Right lung (tissue), 2 donors: ENCODE measurements at regions not wholly inside any gene's neighbourhood (a gene's known extent, or its start where the extent isn't known, plus 50 kb on each side); places are given as distances from the start of the nearest gene placed in this dataset.

Source experiments
- DNase-seq, 2 donors: peaks; one replicate each; pipeline ENCODE4 v3.0.0-alpha.2; 2013

- DNase-seq, result no peak
Measured at GRCh38 chr5:143464723-143465490, 61.4 kb upstream of the NR3C1 start.

DNA sequence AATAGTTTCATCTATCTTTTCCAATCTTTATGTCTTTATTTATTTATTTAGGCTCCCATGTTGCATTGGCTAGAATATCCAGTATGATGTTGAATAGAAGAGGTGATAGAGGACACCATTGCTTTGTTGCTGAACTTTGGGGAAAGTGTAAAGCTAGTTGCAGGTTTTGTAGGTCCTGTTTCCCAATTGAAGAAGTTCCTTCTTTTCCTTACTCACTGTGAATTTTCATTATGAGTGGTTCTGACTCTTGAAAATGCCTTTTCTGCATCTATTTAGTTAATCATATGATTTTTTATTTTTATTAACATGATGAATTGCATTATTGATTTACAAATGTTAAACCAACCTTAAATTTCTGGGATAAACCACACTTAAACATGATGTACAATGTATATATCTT is 58.9 kb upstream of the NR3C1 start:
- no peak for DNase-seq

DNA sequence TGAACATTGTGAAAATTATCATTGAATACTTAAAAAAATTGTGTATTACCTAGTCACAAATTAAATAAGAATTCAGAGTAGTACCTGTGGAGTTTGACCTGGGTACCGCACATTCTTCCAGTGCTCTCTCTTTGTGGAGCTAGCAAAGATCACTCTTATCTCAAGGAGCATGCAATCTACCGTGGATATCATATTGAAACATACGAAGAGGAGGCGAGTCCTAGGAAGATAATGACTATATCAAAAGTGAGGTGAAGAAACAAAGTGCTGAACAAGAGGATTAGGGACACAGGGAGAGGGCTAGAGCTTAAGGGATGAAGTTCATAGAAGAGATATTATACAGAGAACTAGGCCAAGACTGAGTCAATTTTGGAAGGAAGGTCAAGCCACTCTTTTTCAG is 55.9 kb upstream of the NR3C1 start:
- DNase-seq, result no peak

DNA sequence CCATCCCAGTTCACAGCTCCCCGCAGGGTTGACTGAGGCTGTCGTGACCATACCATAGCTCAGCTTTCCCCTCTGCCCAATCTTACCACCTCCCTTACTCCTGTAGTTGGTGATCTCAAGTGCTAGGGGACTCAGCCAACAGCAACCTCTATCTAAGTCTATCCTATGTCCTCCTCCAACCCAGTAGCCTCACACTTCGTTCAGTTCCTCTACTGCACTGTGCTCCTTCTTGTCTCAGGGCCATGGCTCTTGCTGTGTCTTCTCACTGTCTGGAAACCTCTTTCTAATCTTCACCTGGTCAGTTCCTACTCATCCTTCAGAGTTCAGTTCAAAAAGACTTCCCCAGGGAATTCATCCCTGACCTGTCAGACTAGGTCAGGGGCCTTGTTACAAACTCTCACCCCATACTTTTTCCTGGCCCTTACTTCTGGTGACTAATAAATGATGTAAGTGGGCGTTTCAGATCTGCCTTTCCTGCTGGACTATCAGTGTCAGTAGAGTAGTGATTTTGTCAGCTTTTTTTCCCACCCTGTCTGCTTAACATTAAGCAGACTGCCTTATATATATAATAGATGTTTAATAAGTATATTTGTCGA is 53.6 kb upstream of the NR3C1 start:
- DNase-seq, result no peak

- DNase-seq, result no peak
Measured at GRCh38 chr5:143454936-143455516, 51.5 kb upstream of the NR3C1 start.

GRCh38 chr5:143453720-143454119 is 50.2 kb upstream of the NR3C1 start:
- DNase-seq, result no peak
